Liver (tissue), 8 donors: ENCODE measurements at regions not wholly inside any gene's neighbourhood (a gene's known extent, or its start where the extent isn't known, plus 50 kb on each side); places are given as distances from the start of the nearest gene placed in this dataset.

ENCODE experiments used
- DNase-seq: peaks from one replicate; pipeline ENCODE4 v3.0.0-alpha.2; 2017; ENCODE audit warnings: low spot score
- H3K27ac ChIP-seq, 2 donors: one replicate each; pipeline ENCODE4 v1.7.0; 2013; ENCODE audit warnings: inconsistent platforms in 2 of 2, low read length in 2 of 2, control low read depth in 1 of 2, low read depth in 1 of 2, mild to moderate bottlenecking in 1 of 2
- H3K27me3 ChIP-seq, 4 donors: one replicate each; pipeline versions ENCODE4 v1.6.1 to v1.7.0; 2013; ENCODE audit warnings: low read length in 3 of 4, inconsistent platforms in 1 of 4, mild to moderate bottlenecking in 1 of 4, moderate library complexity in 1 of 4; ENCODE audit not compliant: control insufficient read depth in 4 of 4, insufficient read depth in 4 of 4
- H3K36me3 ChIP-seq, 4 donors: one replicate each; pipeline versions ENCODE4 v1.6.1 to v1.7.0; 2013; ENCODE audit warnings: low read length in 3 of 4, mild to moderate bottlenecking in 3 of 4, low read depth in 1 of 4, moderate library complexity in 1 of 4; ENCODE audit not compliant: control insufficient read depth in 4 of 4, insufficient read depth in 3 of 4
- H3K4me1 ChIP-seq, 4 donors: one replicate each; pipeline versions ENCODE4 v1.6.1 to v1.7.0; 2013; ENCODE audit warnings: low read length in 3 of 4, mild to moderate bottlenecking in 3 of 4, moderate library complexity in 1 of 4; ENCODE audit not compliant: control insufficient read depth in 4 of 4, insufficient read depth in 4 of 4
- H3K4me3 ChIP-seq, 3 donors: one replicate each; pipeline versions ENCODE4 v1.6.1 to v1.7.0; 2013; ENCODE audit warnings: low read length in 3 of 3, control low read depth in 1 of 3, low read depth in 1 of 3, mild to moderate bottlenecking in 1 of 3
- H3K9ac ChIP-seq, 2 donors: one replicate each; pipeline ENCODE4 v1.7.0; 2013; ENCODE audit warnings: low read length in 2 of 2, mild to moderate bottlenecking in 2 of 2, moderate library complexity in 2 of 2, control low read depth in 1 of 2, low read depth in 1 of 2
- H3K9me3 ChIP-seq, 4 donors: one replicate each; pipeline versions ENCODE4 v1.6.1 to v1.7.0; 2013; ENCODE audit warnings: low read length in 3 of 4; ENCODE audit not compliant: control insufficient read depth in 4 of 4
- CTCF ChIP-seq: fragments of 150-350 bp; IDR thresholded peaks from 2 replicates; pipeline ENCODE4 v1.5.1; 2017; ENCODE audit warnings: improper control_type of control experiment, low read depth, low read length; ENCODE audit not compliant: missing input control
- EGR1 ChIP-seq, 2 donors: IDR thresholded peaks; 2 replicates each; pipeline ENCODE4 v1.6.1; 2016 to 2018; ENCODE audit warnings: antibody characterized with exemption in 2 of 2, low read depth in 2 of 2
- FOXA1 ChIP-seq: IDR thresholded peaks from 2 replicates; pipeline ENCODE4 v1.6.1; 2016; ENCODE audit warnings: antibody characterized with exemption
- FOXA2 ChIP-seq: IDR thresholded peaks from 2 replicates; pipeline ENCODE4 v1.6.1; 2016; ENCODE audit warnings: antibody characterized with exemption
- GABPA ChIP-seq, 2 donors: IDR thresholded peaks in 1 of 2; conservative IDR thresholded peaks in 1 of 2; 2 replicates each; pipeline ENCODE4 v1.6.1; 2016; ENCODE audit warnings: antibody characterized with exemption in 2 of 2, mild to moderate bottlenecking in 1 of 2, moderate library complexity in 1 of 2
- HNF4A ChIP-seq, 2 donors: conservative IDR thresholded peaks; 2 replicates each; pipeline ENCODE4 v1.6.1; 2016; ENCODE audit warnings: antibody characterized with exemption in 2 of 2, mild to moderate bottlenecking in 2 of 2
- HNF4G ChIP-seq: IDR thresholded peaks from 2 replicates; pipeline ENCODE4 v1.6.1; 2016; ENCODE audit warnings: antibody characterized with exemption
- JUND ChIP-seq, 2 donors: IDR thresholded peaks; 2 replicates each; pipeline ENCODE4 v1.6.1; 2016; ENCODE audit warnings: antibody characterized with exemption in 2 of 2
- NR2F2 ChIP-seq: IDR thresholded peaks from 2 replicates; pipeline ENCODE4 v1.6.1; 2016; ENCODE audit warnings: antibody characterized with exemption
- TAF1 ChIP-seq: conservative IDR thresholded peaks from 2 replicates; pipeline ENCODE4 v1.6.1; 2016; ENCODE audit warnings: antibody characterized with exemption, mild to moderate bottlenecking
- YY1 ChIP-seq: IDR thresholded peaks from 2 replicates; pipeline ENCODE4 v1.6.1; 2016; ENCODE audit warnings: antibody characterized with exemption, mild to moderate bottlenecking
- WGBS: extraction: QIAGEN DNeasy Blood & Tissue Kit; methylation state at CpG from one replicate; pipeline ENCODE4 v1.1.7; 2013; 5-methylcytosine and 5-hydroxymethylcytosine counted together
- TF ChIP-seq, protein P1 (sequence below): IDR thresholded peaks from 2 replicates; pipeline ENCODE4 v1.6.1; 2016; ENCODE audit warnings: antibody characterized with exemption
- TF ChIP-seq, protein P2 (sequence below): IDR thresholded peaks from 2 replicates; pipeline ENCODE4 v1.6.1; 2016; ENCODE audit warnings: antibody characterized with exemption
- TF ChIP-seq, protein P3 (sequence below): IDR thresholded peaks from 2 replicates; pipeline ENCODE4 v1.6.1; 2016; ENCODE audit warnings: antibody characterized with exemption, mild to moderate bottlenecking
- donor health status: healthy.
- donor health status: healthy.
- donor health status: healthy.
- donor health status: healthy.
- donor health status: healthy.

DNA sequence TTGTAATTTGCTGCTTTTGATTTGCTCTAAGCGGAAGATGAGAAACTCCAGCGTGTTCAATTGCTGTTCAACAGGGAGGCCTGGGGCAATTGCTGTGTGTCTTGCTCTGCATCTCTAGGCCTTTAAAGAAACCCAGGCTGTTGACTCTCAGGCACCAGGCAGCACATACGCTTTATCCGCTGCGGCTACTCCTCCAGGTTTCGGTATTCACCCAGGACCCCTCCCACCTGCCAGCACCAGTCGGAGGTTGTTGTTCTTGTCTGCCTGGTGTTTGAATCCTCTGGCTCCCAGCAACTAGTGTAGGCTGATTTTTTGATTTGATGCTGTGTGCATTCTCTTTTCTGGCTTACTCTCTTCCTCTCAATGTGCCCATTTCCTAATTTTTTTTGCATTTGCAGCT, 383.1 kb downstream of the TSN start:
- no peak overlapping the region for H3K9ac ChIP-seq
- H3K4me3 ChIP-seq, result no peak overlapping the region
- no peaks in the 10 kb centered on the region for H3K36me3 ChIP-seq
- H3K27ac ChIP-seq, result no peak overlapping the region
- no peaks in the 10 kb centered on the region for H3K4me1 ChIP-seq
- no peak for TF ChIP-seq CTCF
- TF ChIP-seq JUND (IDR thresholded peaks at IDR 0.05), result no peak
- no peak for TF ChIP-seq TAF1
- TF ChIP-seq HNF4G, result no peak
- TF ChIP-seq, protein P1, sequence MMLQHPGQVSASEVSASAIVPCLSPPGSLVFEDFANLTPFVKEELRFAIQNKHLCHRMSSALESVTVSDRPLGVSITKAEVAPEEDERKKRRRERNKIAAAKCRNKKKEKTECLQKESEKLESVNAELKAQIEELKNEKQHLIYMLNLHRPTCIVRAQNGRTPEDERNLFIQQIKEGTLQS, result no peak
- TF ChIP-seq HNF4A (conservative IDR thresholded peaks at IDR 0.05), result no peak
- no peak for TF ChIP-seq FOXA1
- TF ChIP-seq, protein P2, sequence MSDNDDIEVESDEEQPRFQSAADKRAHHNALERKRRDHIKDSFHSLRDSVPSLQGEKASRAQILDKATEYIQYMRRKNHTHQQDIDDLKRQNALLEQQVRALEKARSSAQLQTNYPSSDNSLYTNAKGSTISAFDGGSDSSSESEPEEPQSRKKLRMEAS, result no peak
- TF ChIP-seq GABPA (IDR thresholded peaks at IDR 0.05 in 1 of 2, conservative IDR thresholded peaks at IDR 0.05 in 1 of 2), result no peak
- no peak for TF ChIP-seq NR2F2
- no peak for TF ChIP-seq FOXA2
- TF ChIP-seq YY1, result no peak
- TF ChIP-seq, protein P3, sequence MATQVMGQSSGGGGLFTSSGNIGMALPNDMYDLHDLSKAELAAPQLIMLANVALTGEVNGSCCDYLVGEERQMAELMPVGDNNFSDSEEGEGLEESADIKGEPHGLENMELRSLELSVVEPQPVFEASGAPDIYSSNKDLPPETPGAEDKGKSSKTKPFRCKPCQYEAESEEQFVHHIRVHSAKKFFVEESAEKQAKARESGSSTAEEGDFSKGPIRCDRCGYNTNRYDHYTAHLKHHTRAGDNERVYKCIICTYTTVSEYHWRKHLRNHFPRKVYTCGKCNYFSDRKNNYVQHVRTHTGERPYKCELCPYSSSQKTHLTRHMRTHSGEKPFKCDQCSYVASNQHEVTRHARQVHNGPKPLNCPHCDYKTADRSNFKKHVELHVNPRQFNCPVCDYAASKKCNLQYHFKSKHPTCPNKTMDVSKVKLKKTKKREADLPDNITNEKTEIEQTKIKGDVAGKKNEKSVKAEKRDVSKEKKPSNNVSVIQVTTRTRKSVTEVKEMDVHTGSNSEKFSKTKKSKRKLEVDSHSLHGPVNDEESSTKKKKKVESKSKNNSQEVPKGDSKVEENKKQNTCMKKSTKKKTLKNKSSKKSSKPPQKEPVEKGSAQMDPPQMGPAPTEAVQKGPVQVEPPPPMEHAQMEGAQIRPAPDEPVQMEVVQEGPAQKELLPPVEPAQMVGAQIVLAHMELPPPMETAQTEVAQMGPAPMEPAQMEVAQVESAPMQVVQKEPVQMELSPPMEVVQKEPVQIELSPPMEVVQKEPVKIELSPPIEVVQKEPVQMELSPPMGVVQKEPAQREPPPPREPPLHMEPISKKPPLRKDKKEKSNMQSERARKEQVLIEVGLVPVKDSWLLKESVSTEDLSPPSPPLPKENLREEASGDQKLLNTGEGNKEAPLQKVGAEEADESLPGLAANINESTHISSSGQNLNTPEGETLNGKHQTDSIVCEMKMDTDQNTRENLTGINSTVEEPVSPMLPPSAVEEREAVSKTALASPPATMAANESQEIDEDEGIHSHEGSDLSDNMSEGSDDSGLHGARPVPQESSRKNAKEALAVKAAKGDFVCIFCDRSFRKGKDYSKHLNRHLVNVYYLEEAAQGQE, result no peak
- TF ChIP-seq EGR1 (IDR thresholded peaks at IDR 0.05; ENCODE audit: low read depth in 2 of 2), result no peak
- WGBS, result 81% methylated on average over 7 of the region's 7 CpGs
- no peaks in the 10 kb centered on the region for H3K27me3 ChIP-seq
- no peaks in the 10 kb centered on the region for H3K9me3 ChIP-seq
- DNase-seq, result no peak

DNA sequence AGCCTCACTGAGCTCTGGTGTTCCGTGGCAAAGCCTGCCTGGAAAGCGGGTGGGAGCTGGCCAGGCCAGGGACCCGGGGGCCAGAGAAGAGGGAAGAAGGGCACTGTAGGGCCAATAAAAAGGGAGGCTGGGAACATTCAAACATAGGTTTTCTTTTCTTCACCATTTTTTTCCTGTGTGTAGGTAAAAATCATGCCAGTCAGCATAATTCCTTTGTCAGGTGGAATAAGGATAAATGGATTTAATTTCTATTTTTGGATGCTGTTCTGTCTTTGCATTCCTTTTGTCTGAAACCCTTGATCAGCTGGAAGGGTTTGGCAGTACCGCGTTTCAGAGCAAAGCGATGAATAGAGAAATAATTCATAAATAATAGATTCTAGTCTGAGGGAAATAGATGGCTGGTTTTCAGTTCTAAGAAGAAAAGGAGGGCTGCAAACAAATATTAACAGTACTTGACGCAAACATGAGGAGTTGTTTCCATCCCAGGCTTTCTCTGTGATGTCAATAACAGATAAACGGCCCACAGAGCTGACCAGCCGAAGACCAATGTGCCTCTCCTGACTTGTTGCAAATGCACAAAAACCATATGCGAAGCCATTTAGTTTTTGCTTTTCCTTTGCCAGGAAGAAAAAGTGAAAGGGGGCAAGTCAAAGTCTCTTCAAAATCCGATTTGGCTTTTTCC, 384.4 kb downstream of the TSN start:
- no peak for TF ChIP-seq TAF1
- no peaks in the 10 kb centered on the region for H3K36me3 ChIP-seq
- H3K27ac ChIP-seq, result no peak overlapping the region
- 74% methylated on average over 11 of the region's 11 CpGs for WGBS
- no peaks in the 10 kb centered on the region for H3K4me1 ChIP-seq
- no peak overlapping the region for H3K9ac ChIP-seq
- H3K27me3 ChIP-seq, result no peaks in the 10 kb centered on the region
- H3K4me3 ChIP-seq, result no peak overlapping the region
- DNase-seq, result no peak
- H3K9me3 ChIP-seq, result no peaks in the 10 kb centered on the region
